GM21619 (cell line): ENCODE measurements at regions not wholly inside any gene's neighbourhood (a gene's known extent, or its start where the extent isn't known, plus 50 kb on each side); places are given as distances from the start of the nearest gene placed in this dataset.

Experiments
- ATAC-seq: cut with Tn5 transposase; IDR thresholded peaks from one replicate; pipeline ENCODE4 v1.9.1; 2021; ENCODE audit not compliant: unreplicated experiment

DNA sequence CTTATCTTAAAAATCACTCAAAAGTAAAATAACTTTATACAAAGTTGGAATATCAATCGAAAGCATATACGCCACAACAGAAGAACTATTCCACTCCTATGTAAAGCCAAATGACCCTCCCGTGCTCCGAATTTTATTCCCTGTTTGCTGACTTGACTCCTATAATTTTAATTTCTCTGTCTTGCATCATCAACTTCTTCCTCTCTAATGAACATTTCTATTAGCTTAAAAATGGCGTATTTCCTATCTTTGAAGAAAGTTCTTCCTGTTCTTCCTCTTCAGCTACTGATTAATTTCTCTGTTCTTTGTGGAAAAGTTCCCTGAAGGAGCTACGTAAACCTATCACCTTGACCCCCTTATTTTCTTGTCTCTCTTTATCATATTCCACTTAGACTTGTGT is 389.3 kb downstream of the LMO7 start:
- no peak for ATAC-seq

DNA sequence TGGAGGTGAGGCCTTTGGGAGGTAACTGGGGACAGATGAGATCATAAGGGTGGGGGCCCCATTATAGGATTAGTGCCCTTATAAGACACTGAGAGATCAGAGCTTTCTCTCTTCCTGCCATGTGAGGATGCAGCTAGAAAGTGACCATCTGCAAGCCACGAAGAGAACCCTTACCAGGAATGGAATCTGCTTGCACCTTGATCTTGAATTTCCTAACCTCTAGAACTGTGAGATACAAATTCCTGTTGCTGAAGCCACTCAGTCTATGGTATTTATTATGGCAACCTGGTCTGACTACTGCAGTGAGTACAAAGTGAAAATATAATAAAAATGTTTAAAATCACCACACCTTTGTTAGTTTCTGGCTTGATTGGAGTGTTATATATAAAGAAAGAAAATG is 388.0 kb downstream of the LMO7 start:
- ATAC-seq: no peak

DNA sequence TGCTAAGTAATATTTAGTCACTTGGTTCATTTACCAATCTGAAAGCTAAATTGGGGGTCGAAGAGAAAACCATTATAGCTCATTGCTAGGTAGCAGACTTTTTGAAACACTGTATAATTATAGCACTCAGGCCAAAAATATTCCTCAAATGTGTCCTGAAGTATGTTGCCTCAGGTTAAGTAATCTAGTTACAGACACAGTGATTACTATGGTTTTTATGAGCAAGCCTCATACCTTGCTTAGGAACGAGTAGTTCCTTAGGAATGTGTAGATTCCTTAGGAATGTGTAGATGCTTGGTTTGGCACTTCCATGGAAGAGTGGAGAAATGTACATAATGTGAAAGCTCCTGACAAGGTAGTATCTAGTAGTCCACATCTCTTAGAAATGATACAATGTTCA is 387.5 kb downstream of the LMO7 start:
- ATAC-seq: no peak

DNA sequence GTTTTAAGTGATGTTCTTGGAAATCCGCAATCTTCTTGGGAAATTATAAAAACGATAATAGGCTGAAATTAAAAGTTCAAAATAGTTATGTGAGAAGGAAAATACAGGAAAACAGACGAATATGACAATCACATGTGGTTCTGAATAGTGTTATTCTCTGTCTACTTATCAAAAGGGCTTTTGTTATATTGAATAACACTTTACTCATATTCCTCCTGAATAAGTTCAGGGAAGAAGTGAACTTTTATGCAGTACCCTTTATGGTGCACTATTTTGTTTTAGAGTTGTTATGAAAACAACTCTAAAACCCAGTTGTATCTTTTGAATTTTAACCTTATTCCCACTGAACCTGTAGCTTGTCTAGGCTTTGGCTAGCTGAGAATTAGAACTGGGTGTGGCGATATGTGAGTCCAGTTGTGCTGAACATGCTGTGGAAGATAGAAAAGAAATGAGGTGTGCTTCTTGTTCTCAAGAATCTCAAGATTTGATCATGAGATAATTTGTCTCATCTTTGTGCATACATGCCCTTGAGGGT is 384.4 kb downstream of the LMO7 start:
- no peak for ATAC-seq

DNA sequence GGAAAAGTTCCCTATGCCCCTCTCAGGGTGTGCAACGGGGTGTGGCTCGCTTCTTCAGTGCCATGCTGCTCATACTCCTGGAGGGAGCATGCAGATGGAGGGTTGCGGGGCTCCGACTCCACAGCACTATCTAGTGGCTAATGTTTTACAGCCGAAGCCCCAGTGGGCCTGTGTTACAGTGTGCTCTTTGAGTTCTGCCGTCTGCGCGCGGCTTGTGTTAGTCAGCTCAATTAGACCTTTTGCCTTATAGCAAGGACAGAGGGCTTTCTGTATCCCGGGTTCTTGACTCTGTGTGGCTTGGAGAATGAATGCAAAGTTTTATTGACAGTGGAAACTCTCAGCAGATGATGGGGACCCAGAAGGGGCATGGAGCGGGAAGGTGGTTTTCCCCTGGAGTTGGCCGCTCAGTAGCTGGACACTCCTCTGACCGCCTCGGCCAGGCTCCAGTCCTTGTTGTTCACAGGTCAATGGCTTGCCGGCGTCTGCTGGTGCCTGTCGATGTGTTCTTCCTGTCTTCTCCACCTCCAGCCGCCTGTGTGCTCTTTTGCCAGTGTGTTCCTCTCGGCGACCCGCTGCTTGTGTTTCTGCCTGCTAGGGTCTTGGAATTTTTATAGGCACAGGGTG is 383.4 kb downstream of the LMO7 start:
- no peak for ATAC-seq

DNA sequence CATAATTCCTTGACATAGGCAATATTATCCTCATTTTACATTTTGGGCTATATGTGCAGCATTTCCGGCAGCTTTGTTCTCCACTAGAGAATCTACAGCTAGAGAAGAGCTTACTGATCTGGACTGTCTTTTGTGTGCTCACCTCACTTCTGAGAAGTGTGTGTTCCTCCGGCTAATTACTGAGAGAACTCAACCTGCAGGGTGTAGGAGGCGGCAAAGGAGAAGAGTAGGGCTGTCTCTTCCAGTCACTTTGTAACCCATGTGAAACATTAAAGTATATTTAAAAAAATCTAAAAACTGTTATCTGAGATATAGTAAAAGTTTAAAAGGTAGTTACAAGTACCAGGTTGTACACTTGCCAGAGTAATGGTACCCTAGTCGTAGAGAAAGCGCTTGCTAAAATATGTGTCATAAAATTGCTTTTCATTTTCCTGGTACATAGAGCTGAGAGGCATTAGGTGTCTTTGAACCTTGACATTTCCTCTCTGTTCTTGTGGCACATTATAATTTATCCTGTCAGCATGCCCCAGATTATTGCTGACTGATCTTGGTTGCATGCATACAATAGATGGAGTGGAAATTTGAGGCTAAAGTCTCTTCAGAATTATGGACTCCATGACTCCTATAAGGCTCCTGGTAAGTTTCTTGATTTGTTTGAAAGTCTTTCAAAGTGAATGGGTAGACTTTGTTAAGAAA is 381.9 kb downstream of the LMO7 start:
- no peak for ATAC-seq

DNA sequence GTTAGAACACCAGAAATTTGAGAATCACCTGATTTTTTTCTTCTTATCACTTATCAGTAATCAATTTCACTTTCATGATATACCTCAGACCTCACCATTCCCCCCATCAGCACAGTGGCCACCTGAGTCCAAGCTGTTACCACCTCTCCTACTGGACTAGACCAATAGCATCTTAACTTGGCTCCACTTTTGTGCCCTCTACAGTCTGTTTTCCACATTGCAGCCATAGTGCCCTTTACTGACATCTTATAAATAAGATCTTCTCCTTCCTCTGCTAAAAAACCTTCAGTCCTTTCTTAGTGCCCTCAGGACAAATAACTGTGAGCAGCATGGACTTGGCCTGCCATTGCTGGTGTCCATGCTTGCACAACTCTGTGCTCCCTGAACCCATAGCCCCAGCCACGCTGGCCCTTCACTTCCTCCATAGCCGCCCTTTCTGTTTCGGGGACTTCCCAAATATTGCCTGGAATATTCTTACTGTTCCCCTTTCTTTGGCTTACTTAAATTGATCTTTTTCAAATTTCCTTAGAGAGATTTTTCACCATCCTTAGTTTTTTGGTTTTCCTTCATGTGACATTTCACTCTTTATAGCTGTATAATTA is 380.8 kb downstream of the LMO7 start:
- ATAC-seq: peak; percentile 86

DNA sequence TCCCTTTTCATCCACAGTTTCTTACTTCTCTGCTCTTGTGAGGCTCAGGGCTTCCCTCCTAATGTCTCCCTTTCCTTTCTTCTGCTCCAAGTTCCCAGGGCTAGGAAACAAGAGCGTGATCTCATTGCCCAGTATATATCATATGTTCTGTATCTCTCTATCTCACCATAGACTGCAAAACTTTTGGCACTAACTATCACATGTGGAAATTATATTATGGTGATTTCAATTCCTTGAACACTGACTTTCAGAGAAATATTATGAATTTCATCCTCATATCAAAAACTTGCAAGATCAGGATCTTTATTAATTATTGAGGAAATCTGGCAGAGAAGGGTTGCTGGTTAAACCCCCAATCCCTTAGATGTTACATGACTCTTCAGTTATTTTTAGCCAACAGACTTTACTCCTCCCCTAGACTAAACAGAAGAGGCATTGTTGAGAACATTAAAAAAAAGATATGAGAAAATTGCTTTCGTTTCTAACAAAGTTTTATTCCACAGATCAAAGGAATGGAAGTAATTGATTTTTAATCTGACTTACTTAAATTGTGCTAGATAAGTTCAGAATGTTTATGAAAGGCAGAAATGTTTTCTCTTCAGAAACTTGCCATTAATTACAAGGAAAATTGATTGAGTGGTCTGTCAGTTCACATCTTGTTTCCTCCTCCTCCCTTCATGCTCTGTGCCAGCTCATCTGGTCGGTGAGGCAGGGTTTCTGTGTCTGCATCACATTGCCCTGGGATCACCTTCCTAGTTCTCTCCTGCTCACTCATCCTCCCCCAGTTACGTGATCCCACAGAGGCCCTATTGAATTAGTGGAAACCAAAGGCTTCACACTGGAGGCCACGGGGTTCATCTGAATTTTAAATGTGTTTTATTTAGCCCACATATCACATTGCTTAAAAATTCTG is 378.5 kb downstream of the LMO7 start:
- no peak for ATAC-seq

DNA sequence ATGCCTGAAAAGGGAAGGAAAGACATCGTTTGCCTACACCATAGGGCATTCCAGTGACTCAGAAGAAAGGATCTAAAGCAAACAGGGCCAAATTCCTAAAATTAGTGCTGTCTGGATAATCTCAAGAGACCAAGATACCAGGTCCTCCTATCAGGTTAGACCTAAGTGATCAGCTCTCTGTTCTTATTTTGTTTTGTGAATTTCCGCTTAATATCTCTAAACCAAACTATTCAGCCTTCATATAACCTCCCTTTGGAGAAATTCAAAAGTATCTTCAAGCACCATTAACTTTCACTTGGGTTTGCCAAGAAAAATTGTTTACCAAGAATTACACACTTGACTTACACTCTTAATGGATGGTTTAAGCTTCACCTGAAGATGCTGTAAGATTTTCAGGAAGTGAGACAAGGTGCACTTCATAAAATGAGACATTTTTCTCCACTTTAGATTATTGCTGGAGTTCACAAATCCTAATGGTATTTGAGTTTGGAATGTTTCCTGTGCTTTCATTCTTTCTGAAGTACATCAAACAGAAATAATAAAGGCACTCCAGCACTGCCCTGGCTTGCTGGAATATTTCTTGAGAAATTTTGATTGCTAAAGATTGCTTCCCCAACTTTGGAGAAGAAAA is 376.1 kb downstream of the LMO7 start:
- ATAC-seq: no peak

DNA sequence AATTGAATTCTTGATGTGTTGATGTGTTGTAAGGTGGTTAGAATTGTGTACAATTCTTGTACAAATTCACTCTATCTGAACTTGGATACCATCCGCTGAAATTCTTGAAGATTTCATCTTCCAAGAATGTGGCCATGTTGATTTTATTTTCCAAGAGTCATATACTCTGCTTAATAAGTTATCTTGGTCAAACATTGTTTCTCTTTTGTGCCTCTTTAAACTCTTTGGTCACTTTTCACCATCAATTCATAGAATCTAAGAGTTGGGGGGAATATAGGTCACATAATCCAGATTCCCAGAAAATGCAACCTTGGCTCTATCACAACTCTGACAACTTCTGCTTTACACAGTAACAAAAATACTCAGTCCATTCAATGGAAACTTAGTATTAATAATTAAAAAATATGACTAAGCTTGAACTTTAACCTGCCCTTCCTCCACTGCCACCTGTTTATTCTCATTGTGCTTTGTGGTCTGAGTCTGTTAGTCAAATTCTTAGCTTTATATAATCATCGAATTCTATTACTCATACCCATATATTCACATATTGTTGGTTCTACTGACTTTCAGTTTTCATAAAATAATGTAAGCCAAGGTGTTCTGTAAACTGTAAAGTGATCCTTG is 373.2 kb downstream of the LMO7 start:
- ATAC-seq: peak; percentile 73

DNA sequence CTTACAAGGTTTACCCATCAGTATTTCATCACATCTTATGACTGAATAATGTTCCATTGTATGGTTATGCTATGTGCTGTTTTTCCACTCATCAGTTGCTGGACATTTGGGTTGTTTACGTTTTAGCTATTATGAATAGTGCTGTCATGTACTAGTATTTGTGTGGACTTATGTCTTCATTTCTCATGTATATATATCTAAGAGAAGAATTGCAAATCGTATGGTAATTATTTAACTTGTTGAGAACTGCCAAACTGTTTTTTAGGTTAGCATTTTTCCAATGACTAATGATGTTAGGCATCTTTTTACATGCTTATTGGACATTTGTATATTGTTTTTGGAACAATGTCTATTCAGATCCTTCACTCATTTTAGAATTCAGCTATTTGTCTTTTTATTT is 368.3 kb downstream of the LMO7 start:
- ATAC-seq: no peak

DNA sequence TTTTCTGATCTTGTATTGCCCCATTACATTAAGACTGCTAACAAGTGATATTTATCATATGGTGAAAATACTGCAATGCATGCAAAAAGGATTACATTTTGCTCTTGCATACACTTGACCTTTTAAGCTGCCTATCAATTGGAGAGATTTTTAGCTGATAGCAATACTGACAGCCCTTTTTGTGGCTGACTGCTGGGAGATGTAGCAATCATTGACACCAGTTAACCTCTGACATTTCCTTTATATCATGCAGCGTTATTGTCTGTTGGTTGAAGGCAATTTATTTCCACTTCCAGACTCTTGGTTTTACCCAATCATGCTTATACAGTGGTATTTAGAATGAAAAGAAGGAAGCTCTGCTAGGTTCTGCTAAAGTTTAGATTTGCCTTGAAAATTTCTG is 364.0 kb downstream of the LMO7 start:
- ATAC-seq: no peak

DNA sequence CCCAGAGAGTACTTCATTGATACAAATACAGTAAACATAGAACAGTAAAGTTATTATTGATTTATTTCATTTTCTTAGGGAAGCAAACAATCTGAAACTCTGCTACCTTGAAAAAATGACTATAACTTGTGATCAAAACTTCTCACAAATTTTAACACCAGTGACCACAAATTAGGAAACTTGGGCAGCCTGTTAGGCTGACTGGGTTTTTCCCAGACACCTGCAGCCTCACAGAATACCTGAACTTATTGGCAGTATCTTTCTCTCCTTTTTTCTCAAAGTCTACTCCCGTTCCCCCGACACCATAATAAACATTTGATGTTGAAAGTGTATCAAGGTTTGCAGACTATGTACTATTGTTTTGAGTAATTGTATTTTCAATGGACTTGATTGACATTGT is 360.5 kb downstream of the LMO7 start:
- no peak for ATAC-seq

DNA sequence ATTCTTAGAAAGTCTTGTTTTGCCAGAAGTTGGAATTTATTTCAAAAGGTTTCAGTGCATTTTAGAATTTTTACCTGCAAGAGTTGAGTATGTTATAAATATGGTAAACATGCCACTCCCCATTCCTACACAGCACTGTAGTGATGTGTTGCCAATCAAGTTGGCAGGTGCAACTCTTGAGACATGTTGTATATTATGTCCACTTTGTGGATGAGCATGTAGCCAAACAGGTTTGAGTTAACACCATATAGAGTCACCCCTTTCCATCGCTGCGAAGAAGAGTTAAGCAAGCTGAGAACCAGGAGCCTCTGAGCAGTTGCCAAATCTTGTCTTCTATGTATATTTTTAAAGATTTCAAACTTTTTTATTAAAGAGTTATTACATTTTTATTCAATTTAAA is 359.8 kb downstream of the LMO7 start:
- ATAC-seq: no peak

DNA sequence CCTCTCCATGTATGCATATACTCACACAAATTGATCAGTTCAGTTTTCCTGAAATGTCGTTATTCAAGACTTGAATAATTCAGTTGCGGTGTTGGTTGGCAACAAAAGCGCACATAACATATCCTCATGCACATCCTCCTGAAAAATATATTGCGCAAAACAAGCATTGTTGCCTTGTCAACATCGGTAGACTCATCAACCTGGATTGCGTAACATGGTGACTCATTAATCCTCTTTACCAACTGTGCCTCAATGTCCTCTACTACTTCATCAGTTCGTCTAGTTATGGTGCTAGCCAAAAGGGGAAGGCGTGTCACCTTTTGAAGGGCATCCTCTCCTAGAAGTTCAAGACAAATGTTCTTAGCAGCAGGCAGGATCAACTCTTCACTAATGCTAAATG is 357.7 kb downstream of the LMO7 start:
- ATAC-seq: no peak

DNA sequence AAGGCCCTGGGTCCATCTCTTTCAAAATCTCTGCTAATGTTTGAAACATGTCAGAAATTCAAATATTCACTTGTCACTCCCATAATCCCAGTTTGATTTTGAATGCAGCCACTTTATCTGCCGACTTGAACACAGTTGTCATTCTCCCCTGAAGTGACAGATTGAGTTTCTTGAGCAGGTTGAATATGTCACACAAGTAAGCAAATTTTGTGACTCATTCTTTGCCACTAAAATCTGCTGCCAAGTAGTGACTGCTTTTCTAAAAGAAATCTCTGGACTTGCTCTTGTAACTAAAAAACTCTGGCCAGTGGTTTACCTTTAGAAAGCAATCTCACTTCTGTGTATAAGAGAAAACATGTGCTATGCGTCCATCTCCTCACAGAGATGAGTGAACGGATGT is 357.1 kb downstream of the LMO7 start:
- ATAC-seq: no peak

DNA sequence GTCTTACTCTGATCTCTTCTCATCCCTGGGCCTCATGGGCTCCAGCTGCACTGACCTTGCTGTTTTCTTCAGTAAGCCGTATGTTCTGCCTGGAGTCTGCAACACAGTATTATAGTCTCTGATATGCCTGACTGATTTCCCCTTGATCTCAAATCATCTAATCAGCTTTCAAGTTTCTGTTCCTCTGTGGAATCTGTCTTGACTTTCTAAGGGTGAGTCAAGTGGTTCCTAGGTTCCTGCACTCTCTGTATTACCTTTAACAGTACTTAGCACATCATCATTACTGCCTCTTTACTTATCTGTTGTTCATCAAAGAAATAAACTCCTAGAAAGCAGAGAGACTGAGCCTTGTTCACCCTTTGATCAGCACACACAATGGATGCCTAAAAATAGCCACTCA is 350.7 kb downstream of the LMO7 start:
- ATAC-seq: peak; percentile 97

DNA sequence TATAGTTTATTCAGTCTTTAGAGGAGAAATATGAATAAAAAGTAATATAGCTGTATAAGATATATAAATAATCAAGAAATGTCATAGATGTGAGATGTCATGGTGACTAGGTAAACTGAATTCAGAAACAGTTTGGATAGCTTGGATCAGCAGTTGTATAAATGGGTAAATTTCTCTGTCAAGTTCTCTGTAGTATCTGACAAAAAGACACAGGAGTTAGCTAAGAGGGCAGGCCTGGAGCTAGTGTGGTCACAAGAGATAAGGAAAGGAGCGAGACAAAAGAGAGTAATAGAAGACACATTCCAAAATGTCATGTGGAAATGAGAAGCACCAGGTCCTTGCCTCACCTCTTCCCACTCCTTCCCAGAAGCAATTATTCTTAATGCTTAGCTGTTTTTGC is 349.0 kb downstream of the LMO7 start:
- ATAC-seq: no peak

DNA sequence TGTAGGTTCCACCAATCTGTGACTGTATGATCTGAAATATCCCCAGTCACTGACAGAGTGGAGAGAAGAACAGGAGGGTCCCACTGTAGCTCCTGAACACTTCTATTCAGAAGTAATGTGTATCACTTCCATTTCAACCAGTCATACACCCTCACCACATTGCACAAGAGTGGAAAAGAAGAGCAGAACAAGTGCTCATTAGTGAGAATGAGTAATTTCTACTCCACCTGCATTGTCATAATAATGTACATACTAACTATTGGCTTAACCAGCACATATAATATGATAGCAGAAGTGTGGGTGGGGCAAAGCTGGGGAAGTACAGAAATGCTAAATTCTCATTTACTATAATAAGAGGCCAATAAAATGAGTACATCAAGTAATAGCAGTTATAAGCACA is 342.7 kb downstream of the LMO7 start:
- no peak for ATAC-seq

DNA sequence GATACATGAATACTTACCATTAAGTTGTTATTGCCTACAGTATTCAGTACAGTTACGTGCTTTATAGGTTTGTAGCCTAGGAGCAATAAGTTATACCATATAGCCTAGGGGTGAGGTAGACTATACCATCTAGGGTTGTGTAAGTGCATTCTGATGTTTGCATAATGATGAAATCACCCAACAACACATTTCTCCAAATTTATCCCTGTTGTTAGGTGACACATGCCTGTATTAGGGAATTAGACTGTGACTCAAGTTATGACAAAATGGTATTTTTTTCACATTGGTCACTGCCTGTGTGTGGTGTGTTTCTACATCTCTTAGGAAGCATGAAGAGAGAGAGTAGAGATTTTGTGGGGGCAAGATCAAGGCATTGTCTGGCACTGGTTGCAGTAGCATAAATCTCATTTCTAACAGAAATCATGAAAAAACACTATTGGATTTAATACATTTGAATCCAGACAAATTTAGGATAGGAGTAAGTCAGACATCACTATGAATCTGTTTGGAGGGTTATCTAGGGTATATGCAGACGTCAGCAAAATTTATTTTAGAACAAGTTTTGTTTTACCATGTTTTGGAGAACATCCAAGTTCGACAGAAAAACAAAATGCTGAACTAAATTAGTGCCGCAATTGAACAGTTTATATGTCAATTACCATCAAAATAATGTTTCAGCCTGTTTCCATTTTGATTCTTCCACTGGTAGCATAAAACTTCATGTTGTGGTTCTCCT is 332.1 kb downstream of the LMO7 start:
- no peak for ATAC-seq
